ENCODE measurements at regions not wholly inside any gene's neighbourhood (a gene's known extent, or its start where the extent isn't known, plus 50 kb on each side); places are given as distances from the start of the nearest gene placed in this dataset.
"Not testable (repeated sequence)": the region's sequence is repeated elsewhere in the genome, so short reads cannot be mapped to it uniquely, and the experiment has no call there.

DNA sequence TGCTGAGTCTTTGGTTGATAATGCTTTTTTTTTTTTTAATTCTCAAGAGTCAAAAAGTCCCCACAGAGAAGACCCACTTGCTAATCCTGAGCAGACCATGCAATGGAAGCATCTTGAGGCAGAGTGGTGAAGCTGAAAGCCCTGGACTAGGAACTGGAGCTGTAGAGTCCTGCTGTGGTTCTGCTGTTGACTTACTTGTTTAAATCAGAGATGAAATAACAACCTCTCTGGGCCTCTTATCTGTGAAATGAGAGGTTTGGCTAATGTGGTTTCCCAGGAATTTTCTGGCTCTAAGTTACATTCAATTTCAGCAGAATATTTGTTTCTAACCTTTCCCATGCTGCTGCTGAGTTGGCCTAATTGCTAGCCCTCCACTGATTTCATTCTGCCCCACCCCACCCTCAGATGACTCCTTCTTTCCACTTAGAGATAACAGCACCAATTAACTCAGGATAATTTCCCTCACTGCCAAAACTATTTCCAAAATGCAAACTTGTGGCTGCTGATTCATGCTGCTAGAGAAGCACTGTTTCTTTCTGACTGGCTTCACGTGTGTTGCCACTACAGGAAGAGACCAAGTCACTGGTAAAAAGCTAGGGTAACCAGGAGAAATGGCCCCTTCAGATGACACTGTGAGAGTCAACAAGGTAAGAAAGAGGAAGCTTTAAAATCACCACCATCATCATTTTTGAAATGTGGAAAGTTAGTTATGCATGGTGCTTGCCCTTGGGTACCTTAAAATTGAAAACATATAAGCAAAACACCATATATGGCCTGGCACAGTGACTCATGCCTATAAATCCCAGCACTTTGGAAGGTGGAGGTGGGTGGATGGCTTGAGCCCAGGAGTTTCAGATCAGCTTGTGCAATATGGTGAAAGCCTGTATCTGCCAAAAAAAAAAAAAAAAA lies 326.4 kb downstream of the DCHS2 start:
- DNase-seq (ENCODE audit: low spot score), result peak; percentile 93

DNA sequence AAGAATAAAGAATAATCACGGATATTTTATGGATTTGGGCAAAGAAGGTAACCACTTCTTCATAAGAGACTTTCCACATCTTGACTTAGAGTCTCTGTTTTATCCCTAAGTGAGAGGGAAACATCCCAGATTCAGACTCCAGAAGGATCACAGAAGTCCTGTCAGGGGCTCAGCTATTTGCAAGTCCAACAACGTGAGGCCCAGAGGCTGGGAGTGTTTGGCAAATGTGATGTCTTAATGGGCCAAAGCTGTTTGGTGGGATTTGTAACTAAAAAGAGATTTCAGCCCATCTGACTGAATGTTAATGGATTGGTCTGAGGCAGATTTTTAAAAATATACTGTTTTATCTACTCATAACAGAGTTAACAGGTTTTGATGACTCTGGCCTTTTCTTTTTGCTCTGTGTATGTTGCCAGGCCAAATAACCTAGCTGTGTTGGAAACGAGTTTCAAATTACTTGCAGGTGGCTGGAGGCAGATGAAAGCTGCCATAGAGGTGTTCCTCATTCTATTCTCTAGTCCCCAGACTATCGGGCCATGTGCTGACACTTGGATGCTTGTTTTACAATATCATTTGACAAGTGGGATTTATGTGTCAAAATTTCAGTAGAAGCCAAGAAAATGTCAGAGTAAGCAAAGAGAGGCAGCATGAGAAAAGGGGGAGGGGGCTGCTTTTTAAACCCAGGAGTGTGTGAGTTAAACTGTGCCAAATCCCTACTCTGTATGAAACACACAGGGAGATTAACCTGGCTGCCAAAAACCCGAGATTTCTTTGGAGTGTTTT lies 330.9 kb downstream of the DCHS2 start:
- DNase-seq (ENCODE audit: low spot score), result no peak

DNA sequence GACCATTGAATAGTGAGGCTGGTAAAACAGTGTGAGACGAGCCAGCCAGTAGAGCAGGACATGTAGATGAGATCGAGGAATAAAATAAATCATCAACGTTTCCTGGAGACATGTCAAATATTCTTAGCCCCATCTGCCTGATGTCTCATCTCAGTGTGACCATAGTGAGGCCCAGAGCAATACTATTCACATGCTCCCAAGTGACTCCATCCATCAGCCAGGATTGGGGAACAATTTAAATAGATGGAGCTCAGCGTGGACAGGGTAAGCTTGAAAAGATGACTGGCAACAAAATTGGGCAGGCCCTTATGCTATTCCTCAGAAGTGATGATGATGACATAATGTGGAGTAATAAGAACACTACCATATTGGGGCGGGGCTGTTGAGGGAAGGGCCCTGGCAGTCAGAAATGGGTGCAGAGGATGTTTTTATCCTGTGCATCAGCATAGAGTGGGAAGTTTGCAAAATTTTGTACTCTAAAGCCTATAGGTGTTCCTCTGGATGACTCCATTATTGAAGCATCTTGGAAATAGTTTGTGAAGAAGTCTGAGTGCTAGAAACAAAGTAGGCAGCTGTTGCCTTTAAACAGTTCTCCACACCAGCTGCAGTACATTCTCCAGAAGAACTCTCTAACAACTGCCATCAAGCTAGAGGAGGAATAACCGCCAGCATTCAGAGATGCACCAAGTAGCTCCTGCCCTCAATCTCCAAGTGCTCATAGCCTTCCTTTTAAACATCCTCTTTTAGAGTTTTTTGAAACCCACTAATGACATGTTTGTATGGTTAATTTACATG lies 333.0 kb downstream of the DCHS2 start:
- DNase-seq (ENCODE audit: low spot score), result peak; percentile 16

DNA sequence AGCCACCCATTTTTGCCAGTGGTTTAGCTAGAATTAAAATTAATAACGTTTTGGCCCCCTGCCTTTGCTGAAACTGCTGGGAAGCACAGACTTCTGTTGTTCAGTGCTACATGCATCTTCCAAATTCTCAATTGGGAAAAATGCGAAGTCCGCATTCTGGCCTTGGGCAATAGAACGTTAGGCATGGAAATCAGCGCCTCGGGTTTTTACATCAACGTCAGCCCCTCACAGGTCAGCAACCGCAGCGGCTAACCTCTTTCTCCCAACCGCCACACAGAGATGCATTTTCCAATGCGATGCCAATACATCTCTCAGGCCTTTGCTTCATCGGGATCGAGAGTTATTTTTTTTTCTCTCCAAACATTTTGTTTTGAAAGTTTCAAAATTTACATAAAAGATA lies 339.1 kb downstream of the DCHS2 start:
- no peak for DNase-seq (ENCODE audit: low spot score)

DNA sequence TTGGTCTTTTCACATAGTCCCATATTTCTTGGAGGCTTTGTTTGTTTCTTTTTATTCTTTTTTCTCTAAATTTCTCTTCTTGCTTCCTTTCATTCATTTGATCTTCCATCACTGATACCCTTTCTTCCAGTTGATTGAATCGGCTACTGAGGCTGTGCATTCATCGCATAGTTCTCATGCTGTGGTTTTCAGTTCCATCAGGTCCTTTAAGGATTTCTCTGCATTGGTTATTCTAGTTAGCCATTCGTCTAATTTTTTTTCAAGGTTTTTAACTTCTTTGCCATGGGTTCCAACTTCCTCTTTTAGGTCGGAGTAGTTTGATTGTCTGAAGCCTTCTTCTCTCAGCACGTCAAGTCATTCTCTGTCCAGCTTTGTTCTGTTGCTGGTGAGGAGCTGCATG lies 342.4 kb downstream of the DCHS2 start:
- not testable (repeated sequence) for DNase-seq (ENCODE audit: low spot score)

DNA sequence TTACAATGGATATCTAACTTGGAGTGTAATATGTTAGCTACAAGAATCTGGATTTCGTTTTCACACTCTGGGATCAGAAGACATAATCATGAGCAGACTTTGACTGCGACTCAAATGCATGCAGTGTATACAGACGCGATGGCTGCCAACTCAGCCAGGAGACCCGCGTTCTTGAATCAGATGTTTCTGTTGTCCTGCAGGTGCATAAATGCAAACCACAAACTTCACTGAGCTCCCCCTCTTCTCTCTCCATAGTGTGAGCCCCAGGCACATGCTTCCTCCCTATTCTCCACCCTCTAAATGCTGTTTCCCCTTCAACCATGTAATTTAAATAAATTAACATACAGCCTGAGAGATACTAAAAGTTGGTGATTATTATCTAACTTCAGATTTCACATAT lies 347.9 kb downstream of the DCHS2 start:
- no peak for DNase-seq (ENCODE audit: low spot score)

DNA sequence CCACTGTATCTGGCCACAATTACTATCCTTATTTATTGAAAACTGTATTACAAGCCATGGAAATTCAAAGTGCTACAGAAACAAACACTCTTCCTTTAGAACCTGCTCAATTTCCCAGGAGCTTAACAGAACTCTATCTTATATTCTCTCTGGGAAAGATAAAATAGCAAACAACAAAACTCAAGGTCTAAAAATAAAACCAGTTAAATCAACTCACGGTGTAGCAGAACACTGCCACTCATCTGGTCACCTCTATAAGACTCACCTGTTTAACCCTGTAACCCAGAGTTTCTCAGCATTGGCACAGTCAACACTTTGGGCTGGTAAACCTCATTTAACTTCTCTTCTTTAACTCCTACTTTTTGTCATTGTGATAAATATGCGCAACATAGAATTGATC lies 348.9 kb downstream of the DCHS2 start:
- no peak for DNase-seq (ENCODE audit: low spot score)

DNA sequence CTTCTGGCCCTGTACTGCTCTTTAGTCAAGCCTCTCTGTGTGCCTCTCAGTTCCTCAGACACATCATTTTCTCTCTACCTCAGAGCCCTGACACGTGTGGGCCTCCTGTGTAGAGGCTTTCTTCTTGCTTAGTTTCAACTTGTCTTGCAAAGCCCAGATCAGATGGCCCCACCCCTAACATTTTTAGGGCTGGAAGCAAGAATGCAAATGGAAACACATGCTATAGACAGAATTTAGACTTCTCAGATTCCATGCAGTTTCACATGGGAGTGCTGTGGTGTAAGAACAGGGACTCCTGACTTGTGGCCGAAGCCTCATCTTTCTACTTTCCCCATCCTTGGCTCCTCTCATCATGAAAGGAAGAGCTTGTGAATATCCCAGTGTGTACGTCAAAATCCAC lies 350.7 kb downstream of the DCHS2 start:
- no peak for DNase-seq (ENCODE audit: low spot score)

DNA sequence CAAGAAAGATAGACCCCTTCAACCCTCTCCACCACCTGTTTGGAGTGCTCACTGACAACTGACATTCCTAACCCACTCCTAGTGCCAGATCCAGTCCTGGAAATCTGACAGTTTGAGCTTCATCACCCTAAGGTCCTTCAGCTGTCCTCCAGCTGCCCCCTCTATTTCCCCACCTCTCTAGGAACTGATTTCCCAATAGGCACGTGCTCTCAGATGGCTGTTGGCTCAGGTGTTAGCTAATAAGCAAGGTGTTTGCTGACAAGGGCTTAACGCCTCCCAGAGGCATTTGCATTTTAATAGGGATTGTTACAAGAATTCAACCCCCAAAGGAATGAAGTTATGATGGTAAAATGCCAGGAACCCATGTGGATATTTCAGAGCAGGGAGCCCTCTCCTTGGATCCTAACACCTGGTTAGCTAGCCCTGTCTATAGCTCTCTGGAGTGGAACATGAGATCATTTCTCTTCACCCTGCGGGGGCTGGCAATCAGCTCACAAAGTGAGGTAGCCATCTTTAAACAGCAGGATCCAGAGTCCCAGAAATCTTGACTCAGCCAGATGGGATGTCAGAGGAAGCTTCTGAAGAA lies 348.5 kb upstream of the SFRP2 start:
- no peak for DNase-seq (ENCODE audit: low spot score)

DNA sequence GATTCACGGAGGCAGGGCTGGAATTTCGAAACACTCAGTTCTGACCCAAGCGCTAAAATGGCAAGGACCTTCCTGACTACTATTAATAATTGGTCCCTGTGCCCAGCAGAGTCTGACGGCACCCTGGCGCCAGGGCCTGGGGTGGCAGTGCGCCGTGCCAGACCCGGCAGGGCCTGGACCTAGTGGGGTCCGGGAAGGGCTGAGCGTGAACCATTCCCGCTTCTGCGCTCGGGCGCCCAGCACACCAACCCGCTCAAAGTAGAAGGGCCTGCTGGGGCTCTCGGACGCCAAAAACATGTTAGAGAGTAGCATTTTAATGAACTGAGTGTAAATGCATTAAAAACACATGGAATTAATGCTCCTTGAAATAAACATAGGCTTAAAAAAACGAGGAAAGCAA lies 346.7 kb upstream of the SFRP2 start:
- no peak for DNase-seq (ENCODE audit: low spot score)

DNA sequence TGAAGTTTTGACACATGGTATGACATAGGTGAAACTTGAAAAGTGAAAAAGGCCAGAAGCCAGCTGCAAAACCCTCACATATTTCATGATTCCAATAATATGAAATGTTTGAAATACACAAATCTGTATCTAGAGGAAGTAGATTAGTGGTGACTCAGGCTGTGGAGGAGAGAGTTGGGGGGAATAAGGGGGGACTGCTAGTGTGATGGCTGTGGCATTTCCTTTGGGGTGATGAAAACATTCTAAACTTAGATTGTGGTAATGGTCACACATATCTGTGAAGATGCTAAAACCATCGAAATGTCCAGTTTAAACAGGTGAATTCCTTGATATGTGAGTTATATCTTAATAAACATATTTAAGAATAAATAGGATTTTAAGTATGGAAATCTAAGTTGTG lies 343.5 kb upstream of the SFRP2 start:
- DNase-seq (ENCODE audit: low spot score), result no peak

DNA sequence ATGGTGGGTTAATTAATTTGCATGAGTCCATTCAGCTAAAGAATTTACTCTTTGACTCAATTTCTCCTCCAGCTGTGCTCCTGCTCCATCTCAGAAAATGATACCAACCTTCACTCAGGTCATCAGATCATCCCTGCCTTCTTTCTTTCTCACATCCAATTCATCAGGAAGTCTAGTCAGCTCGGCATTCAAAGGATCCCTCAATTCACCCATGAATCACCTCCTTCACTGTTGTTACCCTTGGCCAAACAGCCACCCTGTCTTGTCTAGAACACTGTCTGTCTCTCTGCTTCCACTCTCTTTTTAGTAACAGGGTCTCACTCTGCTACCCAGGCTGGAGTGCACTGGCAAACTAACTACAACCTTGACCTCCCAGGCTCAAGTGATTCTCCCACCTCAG lies 337.4 kb upstream of the SFRP2 start:
- DNase-seq (ENCODE audit: low spot score), result no peak

DNA sequence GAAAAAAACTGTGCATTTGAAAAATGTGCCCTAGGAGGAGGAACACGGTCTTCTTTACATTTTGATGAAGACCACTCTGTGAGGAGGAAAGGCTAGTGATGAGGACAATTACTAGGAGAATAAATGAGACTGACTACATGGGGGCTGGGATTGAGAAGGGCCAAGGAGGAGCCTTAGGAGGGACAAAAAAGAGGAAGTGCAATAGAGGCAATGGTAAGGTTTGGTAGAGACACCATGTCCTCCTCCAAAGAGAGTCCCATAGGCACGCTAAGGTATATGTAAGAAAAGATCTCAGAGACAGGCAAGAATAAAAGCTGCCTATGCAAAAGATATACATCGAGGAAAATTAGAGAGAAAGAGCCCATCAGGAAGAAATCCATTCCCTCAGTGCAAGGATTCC lies 336.5 kb upstream of the SFRP2 start:
- no peak for DNase-seq (ENCODE audit: low spot score)

DNA sequence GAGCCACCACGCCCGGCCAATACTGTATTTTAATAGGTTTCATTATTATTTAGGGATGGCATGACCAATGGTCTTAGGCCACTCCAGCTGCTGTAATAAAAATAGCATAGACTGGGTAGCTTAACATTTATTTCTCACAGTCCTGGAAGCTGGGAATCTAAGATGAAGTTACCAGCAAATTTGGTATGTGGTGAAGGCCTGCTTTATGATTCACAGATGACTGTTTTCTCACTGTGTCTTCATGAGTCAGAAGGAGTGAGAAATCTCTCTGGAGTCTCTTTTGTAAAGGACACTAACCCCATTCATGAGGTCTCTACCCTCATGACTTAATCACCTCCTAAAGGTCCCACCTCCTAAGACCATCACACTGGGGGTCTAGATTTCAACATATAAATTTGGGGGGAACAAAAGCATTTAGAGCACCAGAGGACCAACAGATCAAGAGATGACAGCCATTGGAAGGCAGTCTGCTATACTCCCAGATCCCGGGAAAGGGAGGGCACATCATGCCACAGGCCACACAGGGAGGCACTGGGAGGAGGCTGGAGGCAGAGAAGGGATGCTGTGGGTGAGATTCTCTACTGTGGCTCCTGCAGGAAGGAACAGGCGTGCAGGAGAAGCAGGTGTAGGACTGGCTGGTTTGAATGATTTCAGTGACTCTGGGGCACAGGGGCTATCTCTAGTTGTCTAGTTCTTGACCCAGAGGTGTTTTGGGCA lies 335.8 kb upstream of the SFRP2 start:
- DNase-seq (ENCODE audit: low spot score), result peak; percentile 82

DNA sequence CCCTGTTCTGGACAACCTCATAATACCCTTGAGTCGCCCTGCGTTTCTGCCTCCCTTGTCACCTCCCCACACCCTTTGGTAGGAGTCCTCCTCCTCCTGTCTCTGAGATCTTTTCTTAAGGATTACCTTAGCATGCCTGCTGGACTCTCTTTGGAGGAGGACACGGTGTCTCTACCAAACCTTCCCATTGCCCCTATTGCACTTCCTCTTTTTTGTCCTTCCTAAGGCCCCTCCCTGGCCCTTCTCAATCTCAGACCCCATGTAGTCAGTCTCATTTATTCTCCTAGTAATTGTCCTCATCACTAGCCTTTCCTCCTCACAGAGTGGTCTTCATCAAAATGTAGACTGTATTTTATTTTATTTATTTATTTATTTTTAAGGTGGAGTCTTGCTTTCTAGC lies 335.0 kb upstream of the SFRP2 start:
- DNase-seq (ENCODE audit: low spot score), result no peak

DNA sequence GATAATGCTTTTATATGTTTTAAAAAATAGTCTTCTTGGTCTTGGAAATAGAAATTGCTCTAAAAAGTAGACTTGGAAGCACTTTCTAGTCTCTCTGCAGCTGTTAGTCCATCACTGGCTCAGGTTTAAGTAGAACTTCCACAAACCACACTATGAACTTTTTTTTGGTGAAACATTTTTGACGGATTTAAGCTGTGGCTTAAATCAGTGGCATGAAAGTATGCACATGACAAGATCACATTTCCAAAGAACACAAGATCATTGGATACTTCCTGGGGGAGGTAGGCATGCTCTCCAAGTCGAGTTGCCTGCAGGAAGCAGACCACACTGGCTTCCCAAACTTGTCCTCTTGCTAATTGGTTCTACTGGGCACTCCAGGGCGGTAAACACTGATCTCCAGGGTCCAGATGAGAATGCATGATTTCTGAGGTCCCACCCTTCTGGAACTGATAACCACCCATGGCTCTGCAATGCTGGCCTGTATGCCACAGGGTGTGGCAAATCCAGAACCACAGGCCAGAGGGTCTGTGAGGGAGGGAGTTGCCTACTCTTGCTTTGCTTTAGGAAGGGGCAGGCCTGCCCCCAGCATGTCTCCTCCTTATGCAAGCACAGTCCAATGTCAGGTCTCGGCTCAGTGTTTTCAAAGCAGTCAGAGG lies 331.9 kb upstream of the SFRP2 start:
- no peak for DNase-seq (ENCODE audit: low spot score)

DNA sequence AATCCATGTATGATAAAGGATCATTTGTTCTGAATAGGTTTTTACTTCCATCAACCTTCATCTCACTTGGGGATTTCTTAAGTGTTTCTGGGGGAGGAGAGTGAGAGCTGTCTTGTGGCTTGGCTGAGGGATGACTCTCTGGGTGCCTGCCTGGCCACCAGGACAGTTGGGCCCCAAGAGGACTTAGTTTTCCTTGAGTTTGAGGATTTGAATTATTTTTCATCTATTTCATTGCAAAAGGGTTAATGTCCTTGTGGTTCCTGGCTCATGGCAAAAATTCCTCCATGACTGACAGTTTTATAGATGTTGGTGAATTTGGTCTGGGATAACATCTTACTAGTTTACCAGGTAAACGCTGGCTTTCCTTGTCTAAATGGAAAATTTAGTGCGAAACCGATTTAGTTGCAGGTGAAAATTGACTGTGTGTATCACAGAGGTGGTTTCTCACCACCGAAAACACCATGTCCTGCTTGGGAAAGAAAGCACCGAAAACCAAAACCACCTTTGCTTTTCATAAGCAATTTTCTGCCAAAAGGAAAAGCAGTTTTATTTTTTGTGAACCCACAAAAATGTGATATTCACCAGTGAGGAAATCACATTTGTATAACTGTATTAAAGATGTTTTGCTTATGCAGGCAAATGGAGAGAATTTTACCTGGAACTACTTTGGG lies 331.3 kb upstream of the SFRP2 start:
- DNase-seq (ENCODE audit: low spot score), result no peak

DNA sequence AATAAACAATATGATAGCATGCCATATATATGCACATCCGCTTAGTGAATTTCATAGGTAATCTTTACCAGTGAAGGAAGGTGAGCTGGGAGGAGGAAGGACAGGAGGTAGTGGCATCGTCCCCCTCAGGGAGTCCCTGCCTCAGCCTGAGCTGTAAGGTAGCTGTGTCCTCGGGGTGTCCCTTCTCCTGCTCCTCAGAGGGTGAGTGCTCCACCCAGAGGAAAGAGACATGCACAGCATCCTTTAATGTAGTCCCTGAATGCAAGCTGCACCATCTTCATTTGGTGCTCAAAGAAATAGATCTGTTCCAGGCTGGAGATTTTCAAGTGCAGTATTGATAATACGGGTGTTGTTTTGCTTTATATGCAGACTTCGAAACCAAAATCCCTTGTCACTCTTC lies 330.4 kb upstream of the SFRP2 start:
- DNase-seq (ENCODE audit: low spot score), result no peak

DNA sequence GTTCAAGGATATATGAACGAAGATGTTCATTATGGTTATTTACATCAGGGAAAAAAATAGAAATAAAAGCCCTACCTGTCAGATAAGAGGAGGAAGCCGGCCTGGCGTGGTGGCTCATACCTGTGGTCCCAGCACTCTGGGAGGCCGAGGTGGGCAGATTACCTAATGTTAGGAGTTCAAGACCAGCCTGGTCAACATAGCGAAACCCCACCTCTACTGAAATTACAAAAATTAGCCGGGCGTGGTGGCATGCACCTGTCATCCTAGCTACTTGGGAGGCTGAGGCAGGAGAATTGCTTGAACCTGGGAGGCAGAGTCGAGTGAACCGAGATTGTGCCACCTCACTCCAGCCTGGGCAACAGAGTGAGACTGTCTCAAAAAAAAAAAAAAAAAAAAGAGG lies 328.8 kb upstream of the SFRP2 start:
- not testable (repeated sequence) for DNase-seq (ENCODE audit: low spot score)

DNA sequence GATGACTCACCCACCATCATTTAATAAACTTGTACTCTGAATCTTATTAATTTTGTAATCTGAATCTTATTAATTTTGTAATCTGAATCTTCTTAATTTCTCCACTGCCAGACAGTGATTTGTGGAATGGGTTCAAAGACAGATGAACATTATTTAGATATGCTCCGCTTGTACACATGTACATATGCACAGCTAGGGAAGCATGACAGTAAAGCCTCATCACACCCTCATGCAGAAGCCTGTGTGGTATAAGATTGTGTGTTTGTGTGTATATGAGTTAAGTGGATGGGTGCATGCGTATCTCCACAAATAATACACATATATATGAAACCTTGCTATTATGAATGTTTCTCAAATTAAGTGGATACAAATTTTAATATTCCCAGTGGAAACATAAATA lies 318.5 kb upstream of the SFRP2 start:
- DNase-seq (ENCODE audit: low spot score), result no peak
